SU-DHL-6 (cell line): ENCODE measurements at regions not wholly inside any gene's neighbourhood (a gene's known extent, or its start where the extent isn't known, plus 50 kb on each side); places are given as distances from the start of the nearest gene placed in this dataset.

Source experiments
- H2AFZ ChIP-seq: fragments of 200-600 bp; sonication (generic); 2 replicates; pipeline ENCODE4 v1.6.1; 2014; ENCODE audit warnings: low read depth, mild to moderate bottlenecking, moderate library complexity, mixed read lengths, antibody characterized with exemption, low read length; ENCODE audit not compliant: severe bottlenecking
- H3F3A ChIP-seq: fragments of 200-600 bp; shearing (Covaris generic); 2 replicates; pipeline ENCODE4 v1.6.0; 2016; ENCODE audit warnings: antibody characterized with exemption, mild to moderate bottlenecking; ENCODE audit not compliant: insufficient read depth
- H3K27ac ChIP-seq: fragments of 200-600 bp; sonication (generic); 2 replicates; pipeline ENCODE4 v1.5.1; 2016; ENCODE audit warnings: low read depth, mild to moderate bottlenecking, low read length, moderate library complexity, mixed read lengths
- H3K27me3 ChIP-seq: fragments of 200-600 bp; sonication (generic), shearing (Covaris generic); 2 replicates; pipeline ENCODE4 v1.6.0; 2014; ENCODE audit warnings: mild to moderate bottlenecking, low read length
- H3K36me3 ChIP-seq: fragments of 200-600 bp; sonication (generic); 2 replicates; pipeline ENCODE4 v1.6.1; 2014; ENCODE audit warnings: mild to moderate bottlenecking, low read length, mixed read lengths
- H3K4me2 ChIP-seq: fragments of 300-600, 200-600 bp; shearing (Covaris generic), sonication (generic); 2 replicates; pipeline ENCODE4 v1.6.0; 2014; ENCODE audit warnings: low read length, low read depth, mild to moderate bottlenecking; ENCODE audit not compliant: poor library complexity, severe bottlenecking
- H3K4me3 ChIP-seq: fragments of 200-600 bp; sonication (generic); 2 replicates; pipeline ENCODE4 v1.5.1; 2014; ENCODE audit warnings: antibody characterized with exemption, low read length, mild to moderate bottlenecking, mixed read lengths; ENCODE audit not compliant: insufficient read depth, poor library complexity, severe bottlenecking
- H3K79me2 ChIP-seq: fragments of 200-600 bp; sonication (generic); 2 replicates; pipeline ENCODE4 v1.6.1; 2014; ENCODE audit warnings: mild to moderate bottlenecking, low read length, moderate library complexity; ENCODE audit not compliant: insufficient read depth
- H3K9ac ChIP-seq: fragments of 200-600 bp; sonication (generic); 2 replicates; pipeline ENCODE4 v1.7.0; 2014; ENCODE audit warnings: mild to moderate bottlenecking, low read length
- H3K9me2 ChIP-seq: fragments of 200-600 bp; sonication (generic); replicated peaks from 2 replicates; pipeline ENCODE4 v1.6.1; 2014; ENCODE audit warnings: low read length; ENCODE audit not compliant: insufficient read depth
- H3K9me3 ChIP-seq: fragments of 200-600 bp; sonication (generic); 2 replicates; pipeline ENCODE4 v1.6.1; 2014; ENCODE audit warnings: low read length, mixed read lengths; ENCODE audit not compliant: insufficient read depth
- H4K20me1 ChIP-seq: fragments of 200-600 bp; sonication (generic); 2 replicates; pipeline ENCODE4 v1.6.1; 2014; ENCODE audit warnings: low read depth, mild to moderate bottlenecking, antibody characterized with exemption, low read length, moderate library complexity, mixed read lengths
- EZH2phosphoT487 ChIP-seq: fragments of 200-600 bp; sonication (generic), shearing (Covaris generic); conservative IDR thresholded peaks from 2 replicates; pipeline ENCODE4 v1.6.1; 2018; ENCODE audit warnings: mild to moderate bottlenecking, antibody characterized with exemption, low read length, moderate library complexity, mixed read lengths
- TF ChIP-seq, protein P1 (sequence below): fragments of 200-600 bp; sonication (generic); IDR thresholded peaks from one replicate; pipeline ENCODE4 v1.5.1; 2017; ENCODE audit warnings: antibody characterized with exemption, mild to moderate bottlenecking, low read length, moderate library complexity; ENCODE audit not compliant: insufficient read depth, poor library complexity, severe bottlenecking

DNA sequence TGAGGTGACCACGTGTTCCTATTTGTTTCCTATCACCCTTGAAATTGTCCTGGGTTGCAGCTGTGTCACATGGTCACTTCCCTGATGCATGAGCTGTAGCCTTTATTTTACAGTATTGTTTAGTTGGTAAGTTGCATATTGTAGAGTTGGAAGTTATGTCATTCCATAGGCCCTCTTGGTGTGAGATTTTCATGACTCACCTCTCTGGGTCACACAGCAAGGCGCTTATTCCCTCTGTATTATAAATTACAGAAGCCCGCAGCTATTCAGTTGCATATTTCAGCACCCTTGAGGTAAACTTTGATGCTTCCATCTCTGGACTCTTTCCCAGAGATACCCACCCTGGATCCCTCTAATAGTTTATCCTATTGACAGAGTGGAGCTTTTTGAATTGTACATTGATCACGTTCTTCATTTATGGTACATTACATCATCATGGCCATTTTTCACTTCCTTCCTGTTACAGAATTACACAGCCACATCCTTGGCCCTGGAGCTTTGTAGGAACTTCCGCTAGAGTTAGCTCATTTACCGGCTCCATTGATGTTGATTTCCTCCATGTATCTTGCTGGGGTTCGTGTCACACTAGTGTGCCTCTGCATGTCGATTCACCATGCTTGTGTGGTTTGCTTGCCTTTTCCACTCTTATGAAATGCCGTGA is 543.1 kb upstream of the RGMA start:
- no peak overlapping the region for H3K4me2 ChIP-seq
- no peak overlapping the region for H3K27ac ChIP-seq
- H3F3A ChIP-seq: no peaks in the 10 kb centered on the region
- H4K20me1 ChIP-seq: no peaks in the 10 kb centered on the region
- no peaks in the 10 kb centered on the region for H3K27me3 ChIP-seq
- H3K9ac ChIP-seq: no peak overlapping the region
- H3K79me2 ChIP-seq: no peaks in the 10 kb centered on the region
- no peaks in the 10 kb centered on the region for H3K9me3 ChIP-seq
- H3K9me2 ChIP-seq: no peaks in the 10 kb centered on the region
- no peak overlapping the region for H2AFZ ChIP-seq
- H3K36me3 ChIP-seq: no peaks in the 10 kb centered on the region
- no peak for TF ChIP-seq EZH2phosphoT487
- TF ChIP-seq, protein P1, sequence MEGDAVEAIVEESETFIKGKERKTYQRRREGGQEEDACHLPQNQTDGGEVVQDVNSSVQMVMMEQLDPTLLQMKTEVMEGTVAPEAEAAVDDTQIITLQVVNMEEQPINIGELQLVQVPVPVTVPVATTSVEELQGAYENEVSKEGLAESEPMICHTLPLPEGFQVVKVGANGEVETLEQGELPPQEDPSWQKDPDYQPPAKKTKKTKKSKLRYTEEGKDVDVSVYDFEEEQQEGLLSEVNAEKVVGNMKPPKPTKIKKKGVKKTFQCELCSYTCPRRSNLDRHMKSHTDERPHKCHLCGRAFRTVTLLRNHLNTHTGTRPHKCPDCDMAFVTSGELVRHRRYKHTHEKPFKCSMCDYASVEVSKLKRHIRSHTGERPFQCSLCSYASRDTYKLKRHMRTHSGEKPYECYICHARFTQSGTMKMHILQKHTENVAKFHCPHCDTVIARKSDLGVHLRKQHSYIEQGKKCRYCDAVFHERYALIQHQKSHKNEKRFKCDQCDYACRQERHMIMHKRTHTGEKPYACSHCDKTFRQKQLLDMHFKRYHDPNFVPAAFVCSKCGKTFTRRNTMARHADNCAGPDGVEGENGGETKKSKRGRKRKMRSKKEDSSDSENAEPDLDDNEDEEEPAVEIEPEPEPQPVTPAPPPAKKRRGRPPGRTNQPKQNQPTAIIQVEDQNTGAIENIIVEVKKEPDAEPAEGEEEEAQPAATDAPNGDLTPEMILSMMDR: no peak
- no peak overlapping the region for H3K4me3 ChIP-seq

DNA sequence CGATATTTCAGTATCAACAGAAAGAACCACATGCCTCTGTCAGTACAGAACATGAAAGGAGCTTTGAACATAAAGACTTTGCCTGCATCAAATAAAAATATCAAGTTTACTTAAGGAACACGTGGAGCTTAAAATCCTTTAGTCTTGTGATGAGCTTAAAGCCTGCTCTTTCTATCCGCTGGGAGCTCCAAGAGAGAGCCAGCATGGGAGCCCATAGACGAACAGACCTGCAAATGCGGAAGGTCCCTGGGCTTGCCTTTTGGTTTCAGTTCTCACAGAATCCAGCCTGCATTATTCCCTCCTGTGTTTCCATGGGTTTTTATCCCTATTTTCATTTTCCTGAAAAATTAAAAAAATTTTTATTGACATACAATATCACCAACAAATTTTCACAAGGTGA is 530.6 kb upstream of the RGMA start:
- no peak overlapping the region for H2AFZ ChIP-seq
- no peaks in the 10 kb centered on the region for H3F3A ChIP-seq
- no peak overlapping the region for H3K4me3 ChIP-seq
- TF ChIP-seq, protein P1: no peak
- TF ChIP-seq EZH2phosphoT487: no peak
- H3K9me3 ChIP-seq: no peaks in the 10 kb centered on the region
- H3K9ac ChIP-seq: no peak overlapping the region
- H3K36me3 ChIP-seq: no peaks in the 10 kb centered on the region
- no peak overlapping the region for H3K27ac ChIP-seq
- no peaks in the 10 kb centered on the region for H3K79me2 ChIP-seq
- H3K9me2 ChIP-seq: no peaks in the 10 kb centered on the region
- no peak overlapping the region for H3K4me2 ChIP-seq
- H3K27me3 ChIP-seq: no peaks in the 10 kb centered on the region
- H4K20me1 ChIP-seq: no peaks in the 10 kb centered on the region

DNA sequence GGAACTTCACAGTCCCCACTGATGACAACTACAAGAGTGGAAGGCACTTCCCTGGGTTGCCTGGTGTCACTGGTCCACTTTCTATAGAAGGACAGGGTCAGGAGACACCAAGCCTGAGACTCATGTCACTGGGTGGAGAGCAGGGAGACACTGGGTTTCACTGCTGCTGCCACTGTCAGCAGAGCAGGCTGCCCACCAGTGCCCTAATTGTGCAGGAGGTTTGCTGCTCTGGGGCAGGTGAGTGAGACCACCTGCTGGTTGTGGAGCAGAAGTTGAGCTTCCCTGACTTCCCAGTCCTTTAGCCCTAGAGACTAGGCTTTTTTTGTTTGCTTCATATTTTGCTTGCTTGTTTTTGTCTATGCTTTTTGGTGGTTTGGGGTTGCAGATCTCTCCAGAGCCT is 528.4 kb upstream of the RGMA start:
- Histone ChIP-seq H4K20me1 (no peaks in the 10 kb centered on the region), H3K36me3 (no peaks in the 10 kb centered on the region), H3K9me3 (no peaks in the 10 kb centered on the region), H3K9me2 (no peaks in the 10 kb centered on the region), H2AFZ (no peak overlapping the region), H3K27me3 (no peaks in the 10 kb centered on the region), H3K4me3 (no peak overlapping the region), H3F3A (no peaks in the 10 kb centered on the region), H3K4me2 (no peak overlapping the region), H3K79me2 (no peaks in the 10 kb centered on the region), H3K9ac (no peak overlapping the region), H3K27ac (no peak overlapping the region)
- no peak for TF ChIP-seq EZH2phosphoT487
- TF ChIP-seq, protein P1: no peak
